H1 (cell line): ENCODE measurements at regions not wholly inside any gene's neighbourhood (a gene's known extent, or its start where the extent isn't known, plus 50 kb on each side); places are given as distances from the start of the nearest gene placed in this dataset.
A peak's percentile ranks its signal among the peaks of the same experiment; 100 is the strongest.

Source experiments
- CTCF ChIA-PET: fragments of 300-600 bp; sonication (Branson Sonifier 250); formaldehyde crosslinking; loops from one replicate; lab custom pipeline; 2021; ENCODE audit not compliant: partially characterized antibody; lab: Charles Lee
- POLR2A ChIA-PET: fragments of 300-600 bp; sonication (Branson Sonifier 250); formaldehyde crosslinking; loops from one replicate; lab custom pipeline; 2021; ENCODE audit warnings: inconsistent platforms; ENCODE audit not compliant: partially characterized antibody; lab: Charles Lee
- DNase-seq, 2 experiments: peaks; one replicate each; pipeline versions ENCODE4 v3.0.0 to v3.0.0-alpha.2; 2010 to 2022; ENCODE audit warnings: low spot score in 2 of 2, low read depth in 1 of 2, mixed read lengths in 1 of 2
- FAIRE-seq: peaks from 2 replicates; lab custom pipeline; 2011; peaks lifted over from hg19 to GRCh38; lab: Jason Lieb, UNC
- H2AFZ ChIP-seq: 2 replicates; pipeline ENCODE4 v1.8.1; 2012; ENCODE audit warnings: low read length, inconsistent platforms
- H2AK5ac ChIP-seq: 2 replicates; pipeline ENCODE4 v1.6.1; 2013; ENCODE audit warnings: low read depth, low read length
- H2BK120ac ChIP-seq: replicated peaks from 2 replicates; pipeline ENCODE3; 2013; ENCODE audit warnings: low read depth, low read length, inconsistent platforms
- H2BK12ac ChIP-seq: 2 replicates; pipeline ENCODE4 v1.6.1; 2013; ENCODE audit warnings: low read depth, low read length
- H2BK15ac ChIP-seq: 2 replicates; pipeline ENCODE4 v1.6.1; 2013; ENCODE audit warnings: low read length
- H2BK20ac ChIP-seq: 2 replicates; pipeline ENCODE4 v1.6.1; 2013; ENCODE audit warnings: low read length
- H2BK5ac ChIP-seq: 2 replicates; pipeline ENCODE4 v1.6.1; 2013; ENCODE audit warnings: low read depth, low read length
- H3K14ac ChIP-seq: 2 replicates; pipeline ENCODE4 v1.6.1; 2013; ENCODE audit warnings: inconsistent platforms; ENCODE audit not compliant: insufficient read length
- H3K18ac ChIP-seq: 2 replicates; pipeline ENCODE4 v1.6.1; 2013; ENCODE audit warnings: low read length; ENCODE audit errors: extremely low read depth
- H3K23ac ChIP-seq: 2 replicates; pipeline ENCODE4 v1.6.1; 2013; ENCODE audit warnings: inconsistent platforms; ENCODE audit not compliant: insufficient read length
- H3K23me2 ChIP-seq: 2 replicates; pipeline ENCODE4 v1.6.1; 2013; ENCODE audit warnings: low read depth, low read length
- H3K27ac ChIP-seq: 2 replicates; pipeline ENCODE4 v1.6.1; 2011; ENCODE audit warnings: low read depth, low read length, inconsistent platforms
- H3K27me3 ChIP-seq, 4 experiments: replicated peaks in 1 of 4; 1 replicate in 1 of 4; 2 replicates in 3 of 4; pipeline versions ENCODE4 v1.6.1 to v1.8.1; 2011 to 2013; ENCODE audit warnings: low read length in 3 of 4, mild to moderate bottlenecking in 3 of 4, inconsistent platforms in 2 of 4, mixed read lengths in 2 of 4, moderate library complexity in 1 of 4; ENCODE audit not compliant: control insufficient read depth in 3 of 4, insufficient read depth in 3 of 4; ENCODE audit errors: extremely low read depth in 1 of 4
- H3K36me3 ChIP-seq, 4 experiments: 2 replicates each; pipeline versions ENCODE4 v1.6.1 to v1.8.1; 2011 to 2013; ENCODE audit warnings: mild to moderate bottlenecking in 4 of 4, low read length in 3 of 4, moderate library complexity in 2 of 4, control low read depth in 1 of 4, inconsistent platforms in 1 of 4; ENCODE audit not compliant: insufficient read depth in 4 of 4, control insufficient read depth in 2 of 4
- H3K4ac ChIP-seq: replicated peaks from 2 replicates; pipeline ENCODE3; 2013; ENCODE audit warnings: low read length, low read depth, mixed read lengths, inconsistent platforms; ENCODE audit not compliant: insufficient read length
- H3K4me1 ChIP-seq, 4 experiments: replicated peaks in 1 of 4; 1 replicate in 1 of 4; 2 replicates in 3 of 4; pipeline versions ENCODE4 v1.6.1 to v1.8.1; 2011 to 2013; ENCODE audit warnings: low read length in 3 of 4, inconsistent platforms in 2 of 4, mixed read lengths in 1 of 4; ENCODE audit not compliant: insufficient read depth in 4 of 4, control insufficient read depth in 3 of 4
- H3K4me2 ChIP-seq, 2 experiments: 2 replicates each; pipeline versions ENCODE4 v1.6.1 to v1.8.1; 2011 to 2013; ENCODE audit warnings: low read depth in 2 of 2, low read length in 2 of 2, control low read depth in 1 of 2, inconsistent platforms in 1 of 2, mild to moderate bottlenecking in 1 of 2; ENCODE audit not compliant: insufficient read depth in 1 of 2
- H3K4me3 ChIP-seq, 4 experiments: fragments of 200-600, 300-600 bp in 1 of 4; sonication (generic), shearing (Covaris generic), sonication (Bioruptor Twin) in 1 of 4; 2 replicates each; pipeline versions ENCODE4 v1.5.1 to v1.8.1; 2011 to 2016; ENCODE audit warnings: low read length in 4 of 4, low read depth in 3 of 4, control low read depth in 2 of 4, inconsistent platforms in 2 of 4, mild to moderate bottlenecking in 2 of 4, mixed read lengths in 1 of 4, moderate library complexity in 1 of 4; ENCODE audit not compliant: insufficient read depth in 2 of 4; ENCODE audit errors: extremely low read depth in 1 of 4
- H3K56ac ChIP-seq: replicated peaks from 2 replicates; pipeline ENCODE3; 2013; ENCODE audit warnings: low read depth, mild to moderate bottlenecking, mixed read lengths, low read length, inconsistent platforms; ENCODE audit not compliant: insufficient read length
- H3K79me1 ChIP-seq: 2 replicates; pipeline ENCODE4 v1.6.1; 2013; ENCODE audit warnings: low read depth, low read length, control low read depth
- H3K79me2 ChIP-seq, 2 experiments: 2 replicates each; pipeline versions ENCODE4 v1.6.1 to v1.8.1; 2012 to 2013; ENCODE audit warnings: low read length in 2 of 2, mild to moderate bottlenecking in 2 of 2, inconsistent platforms in 1 of 2; ENCODE audit not compliant: insufficient read depth in 2 of 2, control insufficient read depth in 1 of 2
- H3K9ac ChIP-seq, 4 experiments: replicated peaks in 1 of 4; 1 replicate in 1 of 4; 2 replicates in 3 of 4; pipeline versions ENCODE4 v1.6.1 to v1.8.1; 2011 to 2013; ENCODE audit warnings: low read depth in 3 of 4, low read length in 3 of 4, control low read depth in 2 of 4, mild to moderate bottlenecking in 2 of 4, moderate library complexity in 2 of 4, inconsistent platforms in 1 of 4; ENCODE audit errors: extremely low read depth in 1 of 4
- H3K9me3 ChIP-seq, 2 experiments: 2 replicates each; pipeline versions ENCODE4 v1.6.1 to v1.8.1; 2012 to 2013; ENCODE audit warnings: mild to moderate bottlenecking in 2 of 2, moderate library complexity in 2 of 2, control low read depth in 1 of 2, inconsistent platforms in 1 of 2, low read depth in 1 of 2, low read length in 1 of 2, mixed read lengths in 1 of 2; ENCODE audit not compliant: insufficient read depth in 2 of 2
- H4K20me1 ChIP-seq, 2 experiments: replicated peaks in 1 of 2; 2 replicates each; pipeline versions ENCODE3 to v1.8.1; 2011 to 2013; ENCODE audit warnings: inconsistent platforms in 2 of 2, low read length in 2 of 2, mild to moderate bottlenecking in 1 of 2; ENCODE audit not compliant: insufficient read depth in 2 of 2, control insufficient read depth in 1 of 2
- H4K5ac ChIP-seq: 2 replicates; pipeline ENCODE4 v1.6.1; 2013; ENCODE audit warnings: low read length, low read depth, mixed read lengths, inconsistent platforms; ENCODE audit not compliant: insufficient read length
- H4K8ac ChIP-seq: 2 replicates; pipeline ENCODE4 v1.8.0; 2013; ENCODE audit warnings: mild to moderate bottlenecking, moderate library complexity, low read length, inconsistent platforms; ENCODE audit not compliant: insufficient read depth; ENCODE audit errors: extremely low read depth
- H4K91ac ChIP-seq: replicated peaks from 2 replicates; pipeline ENCODE3; 2013; ENCODE audit warnings: low read length, mixed read lengths, inconsistent platforms; ENCODE audit not compliant: insufficient read length
- ASH2L ChIP-seq: fragments of 200-600, 300-600 bp; sonication (generic); IDR thresholded peaks from one replicate; pipeline ENCODE4 v1.7.1; 2017; ENCODE audit warnings: low read length
- CTBP2 ChIP-seq: IDR thresholded peaks from 2 replicates; pipeline ENCODE4 v1.7.0; 2011; ENCODE audit warnings: borderline replicate concordance, mild to moderate bottlenecking, moderate library complexity, mixed read lengths, low read length; ENCODE audit not compliant: insufficient read depth, insufficient read length
- HDAC6 ChIP-seq: IDR thresholded peaks from one replicate; pipeline ENCODE4 v1.7.1; 2012; ENCODE audit warnings: low read depth, mild to moderate bottlenecking, inconsistent platforms, low read length, moderate library complexity
- KDM1A ChIP-seq: fragments of 200-600, 300-600 bp; sonication (generic); IDR thresholded peaks from 2 replicates; pipeline ENCODE4 v1.7.1; 2016; ENCODE audit warnings: mild to moderate bottlenecking, low read length, borderline replicate concordance
- NRF1 ChIP-seq: IDR thresholded peaks from 2 replicates; pipeline ENCODE4 v1.6.1; 2011; ENCODE audit warnings: mild to moderate bottlenecking, low read depth, low read length, improper control_type of control experiment
- PHF8 ChIP-seq: fragments of 200-600 bp; sonication (generic); conservative IDR thresholded peaks from 2 replicates; pipeline ENCODE4 v1.7.1; 2012; ENCODE audit warnings: low read depth, mild to moderate bottlenecking, inconsistent platforms, low read length, moderate library complexity
- POU5F1 ChIP-seq: IDR thresholded peaks from 2 replicates; pipeline ENCODE4 v1.6.1; 2011; ENCODE audit warnings: low read depth, mild to moderate bottlenecking, low read length, moderate library complexity
- RNF2 ChIP-seq: fragments of 200-900, 300-1000 bp; sonication (generic); IDR thresholded peaks from 2 replicates; pipeline ENCODE4 v1.7.1; 2016; ENCODE audit warnings: borderline replicate concordance, low read depth, mild to moderate bottlenecking, antibody characterized with exemption, low read length; ENCODE audit not compliant: poor library complexity, severe bottlenecking; ENCODE audit errors: missing control alignments
- RXRA ChIP-seq: IDR thresholded peaks from 2 replicates; pipeline ENCODE4 v1.6.1; 2011; ENCODE audit warnings: low read depth, mild to moderate bottlenecking, low read length, moderate library complexity; ENCODE audit not compliant: insufficient read depth
- SIN3A ChIP-seq, 2 experiments: IDR thresholded peaks in 1 of 2; conservative IDR thresholded peaks in 1 of 2; 2 replicates each; pipeline ENCODE4 v1.6.1; 2011 to 2012; ENCODE audit warnings: low read length in 2 of 2, improper control_type of control experiment in 1 of 2, low read depth in 1 of 2, mild to moderate bottlenecking in 1 of 2
- SUZ12 ChIP-seq: fragments of 200-600 bp; sonication (generic); IDR thresholded peaks from 2 replicates; pipeline ENCODE4 v1.6.1; 2012; ENCODE audit warnings: mild to moderate bottlenecking, inconsistent platforms, low read length, moderate library complexity, mixed read lengths
- TAF1 ChIP-seq: IDR thresholded peaks from 2 replicates; pipeline ENCODE4 v1.6.1; 2011; ENCODE audit warnings: mild to moderate bottlenecking, low read depth, low read length
- TCF12 ChIP-seq: IDR thresholded peaks from 2 replicates; pipeline ENCODE4 v1.6.1; 2011; ENCODE audit warnings: low read depth, mild to moderate bottlenecking, low read length
- WGBS, 2 experiments: shearing (Covaris generic) in 1 of 2; methylation state at CpG; one replicate each; pipeline versions ENCODE4 v1.1.6 to v1.1.7; 2013 to 2015; ENCODE audit warnings: low lambda C conversion rate in 2 of 2, mixed read lengths in 2 of 2, inconsistent platforms in 1 of 2, low coverage in 1 of 2, missing lambda C conversion rate in 1 of 2; ENCODE audit not compliant: insufficient replicate concordance in 2 of 2, insufficient coverage in 1 of 2, insufficient read length in 1 of 2; ENCODE audit errors: extremely low coverage in 1 of 2, missing lambda C conversion rate in 1 of 2; 5-methylcytosine and 5-hydroxymethylcytosine counted together

DNA sequence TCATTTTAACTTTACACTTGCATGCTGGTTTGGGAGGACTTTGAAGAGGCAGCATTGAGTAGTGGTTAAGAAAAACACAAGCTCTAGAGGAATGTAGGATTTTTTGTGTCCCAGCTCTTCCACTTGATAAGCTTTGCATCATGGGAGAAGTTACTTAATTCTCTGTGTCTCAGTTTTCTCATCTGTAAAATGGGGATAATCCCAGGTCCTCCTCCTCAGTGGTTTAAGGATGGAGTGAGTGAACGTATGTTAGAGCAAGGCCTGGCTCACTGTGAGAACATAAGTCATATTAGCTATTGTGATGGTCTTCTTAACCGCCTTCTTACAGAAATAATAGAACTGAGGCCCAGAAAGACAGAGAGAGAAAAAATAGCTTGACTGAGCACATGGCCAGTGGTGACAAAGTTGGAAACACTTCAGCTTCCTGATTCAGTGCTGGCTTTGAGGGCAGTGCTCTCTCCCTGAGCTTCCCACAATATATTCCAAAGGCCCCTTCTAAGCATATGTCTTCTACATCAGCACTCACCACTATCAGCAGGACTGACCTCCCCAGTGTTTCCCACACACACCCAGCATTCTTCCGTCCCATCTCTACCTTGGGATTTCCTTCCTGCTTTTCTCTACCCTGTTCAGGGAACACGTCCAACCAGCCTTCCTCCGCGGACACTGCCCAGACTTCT is 214.9 kb upstream of the TNP1 start:
- Histone ChIP-seq H3K9me3 (no peaks in the 10 kb centered on the region), H2AK5ac (no peak overlapping the region), H2BK20ac (no peak overlapping the region), H2BK12ac (no peak overlapping the region), H3K79me2 (no peaks in the 10 kb centered on the region), H3K79me1 (no peaks in the 10 kb centered on the region), H3K56ac (no peak overlapping the region), H3K4me3 (no peak overlapping the region), H3K4ac (no peak overlapping the region), H2AFZ (no peak overlapping the region), H3K27me3 (no peaks in the 10 kb centered on the region), H3K9ac (no peak overlapping the region), H3K23ac (no peak overlapping the region), H2BK15ac (0 out of 2 replicates have a peak overlapping the region, but pooled peaks have one; percentile 72), H3K18ac (no peak overlapping the region), H3K14ac (no peak overlapping the region), H3K4me2 (no peak overlapping the region), H3K36me3 (no peaks in the 10 kb centered on the region), H3K4me1 (no peaks in the 10 kb centered on the region; a peak in 1 of 7 replicates), H2BK120ac (no peak overlapping the region), H2BK5ac (no peak overlapping the region), H4K91ac (no peak overlapping the region), H4K8ac (no peak overlapping the region), H3K27ac (no peak overlapping the region), H4K5ac (no peak overlapping the region), H3K23me2 (peaks cover under 1% of the 10 kb centered on the region; the same call in 1 of the 2 replicates), H4K20me1 (no peaks in the 10 kb centered on the region)
- WGBS, 2 experiments, result 72% methylated on average over 6 of the region's 6 CpGs; no CpG with 5 or more reads in 1 of the 2 experiments
- DNase-seq, result no peak
- no peak for FAIRE-seq
- ChIA-PET CTCF (interaction anchor here (0.6 to 1.9 kb wide), 10 partner anchors 8 to 90 kb away, joined by 3 to 6 read pairs (median 4); no protein-coding TSS in a partner anchor), POLR2A (no interaction called here)
- TF ChIP-seq SIN3A (conservative IDR thresholded peaks at IDR 0.05 in 1 of 2, IDR thresholded peaks at IDR 0.05 in 1 of 2; ENCODE audit: low read depth in 1 of 2, low read length in 2 of 2) (no peak), ASH2L (no peak), HDAC6 (no peak), RXRA (no peak), KDM1A (no peak), PHF8 (no peak), SUZ12 (no peak), NRF1 (no peak), POU5F1 (no peak), RNF2 (no peak), TCF12 (no peak), TAF1 (no peak), CTBP2 (no peak)
